K562 (cell line): ENCODE measurements at regions not wholly inside any gene's neighbourhood (a gene's known extent, or its start where the extent isn't known, plus 50 kb on each side); places are given as distances from the start of the nearest gene placed in this dataset.

Experiments
- ATAC-seq: fragments of 200-7000 bp; cut with Tn5 transposase; 3 replicates; pipeline ENCODE4 v1.9.1; 2020; ENCODE audit warnings: moderate library complexity
- BruUV-seq: library from RNA; stranded (reverse); fragments of 400-500 nt; replicated peaks from 2 replicates; lab custom pipeline; 2021; lab: Mats Ljungman, UMichigan
- CTCF ChIA-PET: fragments of 300-600 bp; formaldehyde crosslinking; extraction: SDS; loops from one replicate; lab custom pipeline; 2021; ENCODE audit warnings: low intra/inter-chr PET ratio; lab: Yijun Ruan, JAX
- POLR2A ChIA-PET: fragments of 300-600, 350-650 bp; sonication (Branson Sonifier 250); formaldehyde crosslinking; extraction: SDS; loops from one replicate; lab custom pipeline; 2021; ENCODE audit warnings: antibody characterized with exemption, inconsistent platforms; lab: Yijun Ruan, JAX
- DNase-seq, 4 experiments: peaks; one replicate each; pipeline versions ENCODE4 v3.0.0 to v3.0.0-alpha.2; 2011 to 2018; ENCODE audit warnings: low spot score in 3 of 4, mixed read lengths in 3 of 4; ENCODE audit errors: extremely low read depth in 1 of 4
- FAIRE-seq: peaks from 2 replicates; lab custom pipeline; 2011; peaks lifted over from hg19 to GRCh38; lab: Jason Lieb, UNC
- H2AFZ ChIP-seq: 2 replicates; pipeline ENCODE4 v1.6.0; 2011; ENCODE audit warnings: low read depth, low read length, control low read depth, inconsistent platforms
- H3K27ac ChIP-seq: fragments of 200-600 bp; 3 replicates; pipeline ENCODE4 v1.8.0; 2011; ENCODE audit warnings: low read depth, mild to moderate bottlenecking, control low read depth, inconsistent platforms, low read length, moderate library complexity, mixed read lengths; ENCODE audit errors: extremely low read depth
- H3K27me3 ChIP-seq, 2 experiments: fragments of 300-600 bp in 1 of 2; 2 replicates in 1 of 2; 3 replicates in 1 of 2; pipeline versions ENCODE4 v1.6.0 to v1.8.0; 2011; ENCODE audit warnings: inconsistent platforms in 2 of 2, low read length in 2 of 2, mild to moderate bottlenecking in 1 of 2, mixed read lengths in 1 of 2, moderate library complexity in 1 of 2; ENCODE audit not compliant: control insufficient read depth in 2 of 2, insufficient read depth in 2 of 2
- H3K36me3 ChIP-seq: fragments of 300-600 bp; 3 replicates; pipeline ENCODE4 v1.8.0; 2011; ENCODE audit warnings: mild to moderate bottlenecking, low read length, inconsistent platforms; ENCODE audit not compliant: control insufficient read depth, insufficient read depth
- H3K4me1 ChIP-seq, 2 experiments: fragments of 200-600 bp in 1 of 2; replicated peaks in 1 of 2; 2 replicates in 1 of 2; 3 replicates in 1 of 2; pipeline versions ENCODE4 v1.5.1 to v1.8.0; 2011; ENCODE audit warnings: inconsistent platforms in 2 of 2, low read length in 2 of 2, mild to moderate bottlenecking in 1 of 2, mixed read lengths in 1 of 2, moderate library complexity in 1 of 2; ENCODE audit not compliant: control insufficient read depth in 2 of 2, insufficient read depth in 2 of 2
- H3K4me2 ChIP-seq: 2 replicates; pipeline ENCODE4 v1.6.1; 2011; ENCODE audit warnings: low read length, control low read depth, inconsistent platforms, mixed read lengths; ENCODE audit not compliant: insufficient read depth
- H3K4me3 ChIP-seq: fragments of 200-600 bp; sonication (generic), shearing (Covaris generic); 2 replicates; pipeline ENCODE4 v1.5.1; 2016; ENCODE audit warnings: control low read depth, inconsistent platforms
- H3K79me2 ChIP-seq: fragments of 200-600 bp; 3 replicates; pipeline ENCODE4 v1.8.0; 2011; ENCODE audit warnings: low read length, inconsistent platforms; ENCODE audit not compliant: control insufficient read depth, insufficient read depth
- H3K9ac ChIP-seq, 2 experiments: 2 replicates each; pipeline versions ENCODE4 v1.6.0 to v1.6.1; 2011; ENCODE audit warnings: low read depth in 2 of 2, low read length in 2 of 2, control low read depth in 1 of 2, inconsistent platforms in 1 of 2, mild to moderate bottlenecking in 1 of 2, mixed read lengths in 1 of 2; ENCODE audit not compliant: insufficient read depth in 1 of 2
- H3K9me1 ChIP-seq: one replicate; pipeline ENCODE4 v1.6.0; 2011; ENCODE audit warnings: inconsistent platforms, mild to moderate bottlenecking, low read length, moderate library complexity; ENCODE audit not compliant: control insufficient read depth, insufficient read depth
- H3K9me3 ChIP-seq: replicated peaks from 2 replicates; pipeline ENCODE4 v1.5.1; 2011; ENCODE audit warnings: low read depth, low read length, inconsistent platforms; ENCODE audit not compliant: control insufficient read depth, insufficient read depth
- H4K20me1 ChIP-seq: replicated peaks from 2 replicates; pipeline ENCODE4 v1.6.1; 2011; ENCODE audit warnings: low read length, inconsistent platforms, mixed read lengths; ENCODE audit not compliant: control insufficient read depth, insufficient read depth
- BCOR ChIP-seq: fragments of 450-650 bp; IDR thresholded peaks from 2 replicates; pipeline ENCODE4 v1.6.1; 2016
- EHMT2 ChIP-seq: fragments of 450-650 bp; IDR thresholded peaks from 2 replicates; pipeline ENCODE4 v1.6.1; 2018; ENCODE audit warnings: antibody characterized with exemption
- IRF2 ChIP-seq: sonication (generic); formaldehyde crosslinking; IDR thresholded peaks from 2 replicates; pipeline ENCODE4 v1.8.1; 2022; ENCODE audit warnings: mild to moderate bottlenecking, missing genetic modification reagents
- MAZ ChIP-seq, 2 experiments: fragments of 450-650 bp in 1 of 2; sonication (generic) in 1 of 2; formaldehyde crosslinking; IDR thresholded peaks in 1 of 2; conservative IDR thresholded peaks in 1 of 2; 2 replicates each; pipeline versions ENCODE4 v1.4.0 to v1.5.0; 2020; ENCODE audit warnings: mild to moderate bottlenecking in 1 of 2, missing genetic modification reagents in 1 of 2
- MED1 ChIP-seq: sonication (generic); formaldehyde crosslinking; IDR thresholded peaks from 2 replicates; pipeline ENCODE4 v1.8.1; 2023; ENCODE audit warnings: missing genetic modification reagents, borderline replicate concordance
- NCOA4 ChIP-seq: fragments of 450-650 bp; IDR thresholded peaks from 2 replicates; pipeline ENCODE4 v1.6.1; 2018; ENCODE audit warnings: mild to moderate bottlenecking; ENCODE audit not compliant: partially characterized antibody
- POLR2AphosphoS2 ChIP-seq: IDR thresholded peaks from 2 replicates; pipeline ENCODE4 v1.6.1; 2012; ENCODE audit warnings: low read length, improper control_type of control experiment
- SFPQ ChIP-seq: fragments of 200-400 bp; formaldehyde crosslinking; IDR thresholded peaks from 2 replicates; pipeline ENCODE4 v1.6.1; 2017; ENCODE audit warnings: mild to moderate bottlenecking, low read depth, low read length, moderate library complexity
- SMARCA4 ChIP-seq: fragments of 450-650 bp; IDR thresholded peaks from 2 replicates; pipeline ENCODE4 v1.6.1; 2016
- TBP ChIP-seq: optimal IDR thresholded peaks from 2 replicates; pipeline ENCODE3; 2011; ENCODE audit warnings: low read depth, low read length, improper control_type of control experiment
- TEAD1 ChIP-seq, 2 experiments: fragments of 450-650 bp in 1 of 2; sonication (generic) in 1 of 2; formaldehyde crosslinking; IDR thresholded peaks; 2 replicates each; pipeline versions ENCODE4 v1.4.0 to v1.8.0; 2020 to 2022; ENCODE audit warnings: mild to moderate bottlenecking in 2 of 2, missing genetic modification reagents in 1 of 2
- TFAP4 ChIP-seq: sonication (generic); formaldehyde crosslinking; IDR thresholded peaks from 2 replicates; pipeline ENCODE4 v1.8.0; 2022; ENCODE audit warnings: missing genetic modification reagents, mild to moderate bottlenecking, moderate library complexity, borderline replicate concordance
- TRIM25 ChIP-seq: fragments of 450-650 bp; IDR thresholded peaks from 2 replicates; pipeline ENCODE4 v1.7.0; 2016; ENCODE audit warnings: borderline replicate concordance
- ZC3H8 ChIP-seq: fragments of 450-650 bp; IDR thresholded peaks from 2 replicates; pipeline ENCODE4 v1.6.1; 2017
- ZNF165 ChIP-seq: fragments of 250-450 bp; sonication (Bioruptor Pico); IDR thresholded peaks from 2 replicates; pipeline ENCODE4 v1.4.0; 2020; ENCODE audit warnings: borderline replicate concordance
- ZNF282 ChIP-seq: sonication (generic); formaldehyde crosslinking; IDR thresholded peaks from 2 replicates; pipeline ENCODE4 v1.8.1; 2023; ENCODE audit warnings: missing genetic modification reagents
- ZNF57 ChIP-seq: fragments of 450-650 bp; formaldehyde crosslinking; IDR thresholded peaks from 2 replicates; pipeline ENCODE4 v1.4.0; 2020; ENCODE audit warnings: mild to moderate bottlenecking, moderate library complexity
- WGBS: fragments of 100-300 bp; shearing (Covaris generic); methylation state at CpG from one replicate; pipeline ENCODE4 v1.1.6; 2016; ENCODE audit warnings: low coverage, mixed read lengths; ENCODE audit not compliant: insufficient coverage; ENCODE audit errors: missing lambda C conversion rate; 5-methylcytosine and 5-hydroxymethylcytosine counted together
- in situ Hi-C: fragments of 300-500 bp; cut with MboI; formaldehyde crosslinking; loops from 4 replicates; pipeline ENCODE4 v1.15.0; 2018; ENCODE audit warnings: inconsistent platforms, mixed read lengths
- intact Hi-C: fragments of 100-400 bp; cut with micrococcal nuclease; formaldehyde crosslinking; loops from 2 replicates; pipeline ENCODE4 v1.14.2; 2022

GRCh38 chr2:144975881-144976280, 456.0 kb upstream of the ZEB2 start (continued):
- no peak for TF ChIP-seq SFPQ
- no peak for TF ChIP-seq MED1 (CRISPR knock-in tag)
- TF ChIP-seq MAZ (CRISPR knock-in tag; conservative IDR thresholded peaks at IDR 0.05 in 1 of 2, IDR thresholded peaks at IDR 0.05 in 1 of 2): no peak
- no peak for TF ChIP-seq ZC3H8

GRCh38 chr2:144972676-144973075, 452.8 kb upstream of the ZEB2 start:
- Histone ChIP-seq H3K4me1 (no peaks in the 10 kb centered on the region), H3K27me3 (no peaks in the 10 kb centered on the region), H3K36me3 (no peaks in the 10 kb centered on the region), H3K79me2 (no peaks in the 10 kb centered on the region), H3K9ac (no peak overlapping the region), H3K27ac (no peak overlapping the region), H3K4me2 (no peak overlapping the region), H3K4me3 (no peak overlapping the region), H3K9me1 (no peaks in the 10 kb centered on the region), H4K20me1 (no peaks in the 10 kb centered on the region), H2AFZ (no peak overlapping the region), H3K9me3 (0 out of 2 replicates have a peak, but pooled peaks cover 2% of the 10 kb centered on the region)
- intact Hi-C loops: no loop called here
- ATAC-seq (no peak), DNase-seq (no peak), FAIRE-seq (no peak)
- TF ChIP-seq SMARCA4: no peak
- TF ChIP-seq TFAP4 (CRISPR knock-in tag): no peak
- TF ChIP-seq BCOR: no peak
- no peak for TF ChIP-seq TEAD1 (CRISPR knock-in tag; IDR thresholded peaks at IDR 0.05)
- TF ChIP-seq ZNF57 (CRISPR knock-in tag): no peak
- no peak for TF ChIP-seq EHMT2
- TF ChIP-seq ZNF165 (CRISPR knock-in tag): no peak
- no peak for TF ChIP-seq POLR2AphosphoS2
- TF ChIP-seq IRF2: no peak
- no peak for TF ChIP-seq TRIM25
- TF ChIP-seq ZNF282: no peak
- no peak for TF ChIP-seq TBP
- no peak for TF ChIP-seq NCOA4
- ChIA-PET CTCF (no interaction called here), POLR2A (interaction anchor here (0.6 kb wide), 1 partner anchor 454 kb away, joined by 3 read pairs; no protein-coding TSS in a partner anchor)
- WGBS: 15% methylated on average over 3 of the region's 3 CpGs
- no TSS peak for BruUV-seq
- in situ Hi-C loops: loop anchor here (5.0 kb wide), 1 partner anchor 80 kb away; no protein-coding TSS in a partner anchor
